ENCODE measurements at regions not wholly inside any gene's neighbourhood (a gene's known extent, or its start where the extent isn't known, plus 50 kb on each side); places are given as distances from the start of the nearest gene placed in this dataset.

- Histone ChIP-seq H3K9me3 (ENCODE audit: low read depth, low read length) (no peaks in the 10 kb centered on the region), H3K4me1 (ENCODE audit: insufficient read depth, low read length) (peaks cover 32% of the 10 kb centered on the region)
- no peak for DNase-seq (ENCODE audit: insufficient read length, low spot score, missing footprints)
These were observed 185.5 kb upstream of the FN1 start for GRCh38 chr2:215621381-215621780.

GRCh38 chr2:215620528-215620927 is 184.7 kb upstream of the FN1 start:
- Histone ChIP-seq H3K9me3 (ENCODE audit: low read depth, low read length) (no peaks in the 10 kb centered on the region), H3K4me2 (ENCODE audit: insufficient read depth, low read length) (no peak overlapping the region), H3K27ac (ENCODE audit: low read depth, low read length) (no peak overlapping the region), H3K79me2 (ENCODE audit: insufficient read depth, low read length) (no peaks in the 10 kb centered on the region), H3K4me1 (ENCODE audit: insufficient read depth, low read length) (peaks cover 29% of the 10 kb centered on the region), H2AFZ (ENCODE audit: low read length) (no peak overlapping the region), H3K27me3 (ENCODE audit: insufficient read depth, low read length) (no peaks in the 10 kb centered on the region), H3K4me3 (ENCODE audit: insufficient read depth, low read length) (no peak overlapping the region), H3K36me3 (ENCODE audit: insufficient read depth, low read length) (no peaks in the 10 kb centered on the region), H4K20me1 (ENCODE audit: insufficient read depth, low read length) (no peaks in the 10 kb centered on the region)
- TF ChIP-seq CTCF (IDR thresholded peaks at IDR 0.05; ENCODE audit: extremely low read depth, low read depth, low read length) = no peak
- no peak for DNase-seq (ENCODE audit: insufficient read length, low spot score, missing footprints)

More at GRCh38 chr2:215621381-215621780, 185.5 kb upstream of the FN1 start:
- no peaks in the 10 kb centered on the region for H3K79me2 ChIP-seq (ENCODE audit: insufficient read depth, low read length)
- H3K36me3 ChIP-seq (ENCODE audit: insufficient read depth, low read length) = no peaks in the 10 kb centered on the region
- H3K27me3 ChIP-seq (ENCODE audit: insufficient read depth, low read length) = no peaks in the 10 kb centered on the region
- no peak overlapping the region for H3K4me2 ChIP-seq (ENCODE audit: insufficient read depth, low read length)
- no peak overlapping the region for H3K4me3 ChIP-seq (ENCODE audit: insufficient read depth, low read length)
- no peak overlapping the region for H3K27ac ChIP-seq (ENCODE audit: low read depth, low read length)
- no peak for TF ChIP-seq CTCF (IDR thresholded peaks at IDR 0.05; ENCODE audit: extremely low read depth, low read depth, low read length)
- no peaks in the 10 kb centered on the region for H4K20me1 ChIP-seq (ENCODE audit: insufficient read depth, low read length)
- no peak overlapping the region for H2AFZ ChIP-seq (ENCODE audit: low read length)

- Histone ChIP-seq H3K4me2 (ENCODE audit: insufficient read depth, low read length) (no peak overlapping the region), H3K27ac (ENCODE audit: low read depth, low read length) (no peak overlapping the region)
- DNase-seq (ENCODE audit: insufficient read length, low spot score, missing footprints) = no peak
These were observed 184.1 kb upstream of the FN1 start for GRCh38 chr2:215619989-215620388.

More at GRCh38 chr2:215619989-215620388, 184.1 kb upstream of the FN1 start:
- no peak overlapping the region for H3K4me3 ChIP-seq (ENCODE audit: insufficient read depth, low read length)
- H3K79me2 ChIP-seq (ENCODE audit: insufficient read depth, low read length) = no peaks in the 10 kb centered on the region
- H2AFZ ChIP-seq (ENCODE audit: low read length) = no peak overlapping the region
- no peaks in the 10 kb centered on the region for H3K27me3 ChIP-seq (ENCODE audit: insufficient read depth, low read length)
- no peaks in the 10 kb centered on the region for H4K20me1 ChIP-seq (ENCODE audit: insufficient read depth, low read length)
- no peaks in the 10 kb centered on the region for H3K9me3 ChIP-seq (ENCODE audit: low read depth, low read length)
- H3K36me3 ChIP-seq (ENCODE audit: insufficient read depth, low read length) = no peaks in the 10 kb centered on the region
- H3K4me1 ChIP-seq (ENCODE audit: insufficient read depth, low read length) = peaks cover 24% of the 10 kb centered on the region
- TF ChIP-seq CTCF (IDR thresholded peaks at IDR 0.05; ENCODE audit: extremely low read depth, low read depth, low read length) = no peak

Measured in osteoblast (primary cell).